Hepatocyte (in vitro differentiated cells): ENCODE measurements at regions not wholly inside any gene's neighbourhood (a gene's known extent, or its start where the extent isn't known, plus 50 kb on each side); places are given as distances from the start of the nearest gene placed in this dataset.

Source experiments
- CTCF ChIP-seq: fragments of 200-600 bp; sonication (generic); IDR thresholded peaks from 2 replicates; pipeline ENCODE4 v1.5.1; 2016; ENCODE audit warnings: antibody characterized with exemption, mild to moderate bottlenecking; ENCODE audit not compliant: poor library complexity
- EZH2 ChIP-seq: fragments of 200-600 bp; sonication (generic); IDR thresholded peaks from 2 replicates; pipeline ENCODE4 v1.6.1; 2016; ENCODE audit warnings: antibody characterized with exemption, mild to moderate bottlenecking, borderline replicate concordance
- EZH2phosphoT487 ChIP-seq: fragments of 200-600 bp; sonication (generic); IDR thresholded peaks from one replicate; pipeline ENCODE4 v1.6.1; 2018; ENCODE audit warnings: antibody characterized with exemption, mild to moderate bottlenecking, low read depth, moderate library complexity; ENCODE audit not compliant: unreplicated experiment, severe bottlenecking

GRCh38 chr14:51525739-51526138 is 126.0 kb upstream of the FRMD6 start:
- TF ChIP-seq CTCF (no peak), EZH2 (no peak), EZH2phosphoT487 (no peak)
